GM21786 (cell line): ENCODE measurements at regions not wholly inside any gene's neighbourhood (a gene's known extent, or its start where the extent isn't known, plus 50 kb on each side); places are given as distances from the start of the nearest gene placed in this dataset.

Experiments used
- ATAC-seq: cut with Tn5 transposase; IDR thresholded peaks from one replicate; pipeline ENCODE4 v1.9.1; 2021; ENCODE audit not compliant: unreplicated experiment

DNA sequence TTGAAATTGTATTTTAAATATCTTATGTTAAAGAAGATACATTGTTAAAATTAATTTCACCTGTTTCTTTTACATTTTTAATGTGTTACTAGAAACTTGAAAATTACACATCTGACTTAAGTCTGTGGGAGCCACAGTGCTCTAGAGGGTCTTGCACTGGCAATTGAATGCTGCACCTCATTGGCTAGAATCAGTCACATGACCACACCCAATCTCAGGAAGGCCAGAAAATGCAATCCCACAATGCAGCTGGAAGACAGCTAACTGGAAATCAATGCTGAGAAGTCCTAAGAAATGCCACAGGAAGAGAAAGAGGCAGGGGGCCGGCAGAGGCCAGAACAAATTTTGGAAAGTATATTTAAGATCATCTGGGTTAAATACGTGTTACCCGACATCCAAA is 189.2 kb upstream of the POU3F3 start:
- no peak for ATAC-seq

GRCh38 chr2:104668631-104669030 is 185.3 kb upstream of the POU3F3 start:
- no peak for ATAC-seq

GRCh38 chr2:104673225-104673624 is 180.7 kb upstream of the POU3F3 start:
- ATAC-seq, result no peak

GRCh38 chr2:104678181-104678580 is 175.7 kb upstream of the POU3F3 start:
- ATAC-seq, result no peak

DNA sequence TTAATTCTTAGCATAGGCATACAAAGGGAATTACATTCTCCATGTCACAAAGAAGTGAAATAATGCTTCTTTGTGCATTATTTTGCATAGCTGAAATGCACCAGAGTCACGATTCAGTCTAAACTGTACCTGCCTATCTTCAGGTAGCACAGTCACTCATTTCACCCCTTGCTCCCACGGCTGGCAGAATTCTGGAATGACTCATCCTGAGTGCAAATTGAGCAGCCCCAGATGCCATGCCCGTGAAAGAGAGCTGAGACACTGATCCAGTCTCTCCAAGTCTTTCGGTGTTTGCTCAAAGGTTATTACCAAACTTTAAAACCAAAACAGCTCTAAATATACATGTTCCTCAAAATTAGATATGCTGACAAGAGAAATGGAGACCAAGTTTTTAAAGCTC is 168.3 kb upstream of the POU3F3 start:
- no peak for ATAC-seq

DNA sequence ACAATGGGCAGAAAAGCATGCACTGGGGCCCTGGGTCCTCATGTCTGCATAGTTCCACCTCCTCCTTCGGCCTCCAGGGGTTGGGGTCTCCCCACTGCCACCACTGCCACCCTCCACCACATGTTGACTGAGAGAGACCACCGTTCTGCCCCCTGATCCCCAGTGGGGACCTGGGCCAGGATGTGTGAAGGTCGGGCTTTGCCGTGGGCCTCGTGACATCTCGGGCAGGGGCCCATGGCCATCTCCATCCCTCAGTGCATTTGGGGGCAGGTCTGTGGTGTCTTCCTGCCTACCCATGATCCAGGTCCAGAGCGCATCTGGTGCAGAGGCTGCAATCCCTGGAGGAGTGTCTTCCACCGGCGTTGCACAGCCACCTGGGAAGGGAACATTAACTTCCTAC is 166.8 kb upstream of the POU3F3 start:
- no peak for ATAC-seq

GRCh38 chr2:104690255-104690984 is 163.5 kb upstream of the POU3F3 start:
- ATAC-seq, result no peak

GRCh38 chr2:104698276-104698675 is 155.6 kb upstream of the POU3F3 start:
- ATAC-seq, result no peak

- no peak for ATAC-seq
These were observed 152.5 kb upstream of the POU3F3 start for GRCh38 chr2:104701411-104701911.

DNA sequence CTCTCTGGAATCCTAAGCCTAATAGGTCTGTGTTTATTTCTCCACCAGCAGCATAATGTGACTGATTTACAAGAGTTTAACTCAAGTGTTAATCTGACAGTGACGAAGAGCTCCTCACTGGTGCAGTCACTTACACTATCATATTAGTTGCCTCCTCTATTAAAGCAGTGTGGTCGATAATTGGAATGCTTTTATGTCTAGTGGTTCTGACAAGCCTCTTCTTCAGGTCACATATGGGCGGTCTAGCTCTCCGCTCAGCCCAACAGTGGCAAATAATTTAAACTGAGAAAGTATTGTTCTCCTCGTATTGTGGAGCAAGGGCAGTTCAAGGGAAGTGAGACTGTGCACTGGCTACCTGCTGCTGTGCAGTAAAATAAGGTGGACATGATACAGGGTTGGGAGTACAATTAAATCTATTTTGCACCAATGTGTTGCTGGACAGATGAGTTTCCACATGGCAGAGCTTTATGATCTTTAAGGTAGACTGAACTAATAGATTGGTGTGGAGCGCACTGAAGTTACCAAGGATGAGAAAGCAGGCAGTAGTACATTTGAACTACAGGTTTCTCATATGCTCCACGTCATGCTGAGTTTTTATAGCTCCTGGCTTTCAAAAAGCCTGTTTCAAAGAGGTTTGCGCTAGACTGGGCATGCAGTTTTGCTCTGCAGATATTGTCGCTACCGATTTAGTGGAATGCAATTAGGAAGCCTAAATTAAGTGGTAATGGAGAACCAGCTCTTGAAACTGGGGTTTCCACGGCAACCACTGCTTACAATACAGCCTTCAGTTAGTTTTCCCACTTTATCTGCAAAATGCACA is 151.7 kb upstream of the POU3F3 start:
- ATAC-seq, result no peak

DNA sequence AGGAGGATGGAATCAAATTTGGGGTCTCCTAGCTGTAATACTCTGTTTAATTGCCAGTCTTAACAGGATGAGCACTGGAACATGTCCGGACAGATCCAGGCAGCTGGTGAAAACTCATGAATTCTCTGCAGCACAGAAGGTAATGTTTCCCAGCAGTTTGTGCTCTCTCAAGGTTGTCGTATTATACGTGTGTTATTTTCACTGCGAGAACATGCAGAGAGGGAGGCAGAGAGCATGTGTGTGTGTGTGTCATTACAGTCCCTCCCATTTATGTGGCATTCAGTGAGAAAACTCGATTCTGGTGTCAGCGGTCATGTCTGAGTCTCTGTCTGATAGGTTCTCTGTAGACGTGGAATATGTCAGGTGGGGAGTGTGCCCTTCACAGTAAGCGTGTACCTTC is 150.2 kb upstream of the POU3F3 start:
- ATAC-seq, result no peak

GRCh38 chr2:104704496-104705245 is 149.2 kb upstream of the POU3F3 start:
- ATAC-seq, result no peak

DNA sequence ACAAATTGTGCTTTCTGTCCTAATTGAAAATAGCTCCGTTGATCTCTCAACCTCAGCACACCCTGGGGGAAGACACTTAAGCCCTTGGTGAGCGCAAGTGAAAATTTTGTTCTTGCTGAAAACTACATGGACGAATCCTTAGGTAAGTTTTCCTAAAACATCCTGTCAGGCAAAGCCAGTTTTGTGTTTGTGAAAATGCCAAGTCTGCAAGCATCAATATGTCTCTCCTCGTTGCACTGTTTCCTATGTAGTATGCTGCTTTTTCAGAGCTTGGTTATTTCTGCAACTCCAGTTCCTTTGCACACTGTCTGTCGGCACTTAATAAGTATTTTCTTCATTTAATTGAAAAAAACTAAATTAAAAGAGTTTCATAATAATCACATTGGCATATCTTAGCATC is 146.9 kb upstream of the POU3F3 start:
- no peak for ATAC-seq

- no peak for ATAC-seq
These were observed 144.9 kb upstream of the POU3F3 start for GRCh38 chr2:104708967-104709366.

GRCh38 chr2:104716061-104716460 is 137.9 kb upstream of the POU3F3 start:
- ATAC-seq, result no peak

GRCh38 chr2:104733226-104733943 is 120.5 kb upstream of the POU3F3 start:
- peak; percentile 85 for ATAC-seq

- no peak for ATAC-seq
These were observed 118.9 kb upstream of the POU3F3 start for GRCh38 chr2:104734937-104735586.

GRCh38 chr2:104736026-104736425 is 117.9 kb upstream of the POU3F3 start:
- ATAC-seq, result no peak

- no peak for ATAC-seq
These were observed 112.1 kb upstream of the POU3F3 start for GRCh38 chr2:104741860-104742259.

DNA sequence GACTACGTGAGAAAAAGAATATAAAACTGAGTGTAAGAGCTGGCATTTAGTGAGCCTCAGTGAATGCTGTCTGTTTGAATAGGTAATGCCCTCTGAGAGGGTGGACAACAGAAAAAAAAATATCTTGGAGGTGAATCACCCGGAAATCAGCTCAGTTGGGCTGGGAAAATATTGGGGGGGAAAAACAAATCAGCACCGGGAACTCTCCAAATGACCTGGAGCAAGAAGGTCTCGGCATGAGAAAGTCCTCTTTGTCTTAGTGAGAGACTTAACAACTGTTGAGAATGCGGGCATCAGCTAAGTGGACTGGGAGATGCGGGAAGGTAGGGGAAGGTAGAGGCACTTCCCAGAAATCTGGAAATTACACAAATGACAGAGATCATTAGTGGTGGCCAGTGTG is 109.4 kb upstream of the POU3F3 start:
- ATAC-seq, result no peak
